Naive B cell (primary cell): ENCODE measurements at regions not wholly inside any gene's neighbourhood (a gene's known extent, or its start where the extent isn't known, plus 50 kb on each side); places are given as distances from the start of the nearest gene placed in this dataset.

Experiments
- ATAC-seq, 2 donors: fragments of 150-1000 bp; cut with Tn5 transposase; 2 replicates each; pipeline ENCODE4 v1.10.0; 2021; ENCODE audit warnings: low read depth in 2 of 2, mild to moderate bottlenecking in 2 of 2, moderate library complexity in 2 of 2
- DNase-seq: peaks from one replicate; pipeline ENCODE4 v3.0.0; 2022
- H3K27ac Mint-ChIP-seq, 6 donors: one replicate each; pipeline ENCODE4 v1.8.0; 2020 to 2022; ENCODE audit warnings: mild to moderate bottlenecking in 6 of 6, mixed read lengths in 6 of 6, moderate library complexity in 5 of 6, inconsistent platforms in 2 of 6
- H3K27me3 Mint-ChIP-seq, 3 donors: one replicate each; pipeline ENCODE4 v1.8.0; 2021 to 2022; ENCODE audit warnings: mixed read lengths in 3 of 3, mild to moderate bottlenecking in 1 of 3
- H3K36me3 Mint-ChIP-seq, 2 donors: one replicate each; pipeline ENCODE4 v1.8.0; 2020 to 2022; ENCODE audit warnings: mixed read lengths in 2 of 2, inconsistent platforms in 1 of 2, mild to moderate bottlenecking in 1 of 2
- H3K4me1 Mint-ChIP-seq, 3 donors: one replicate each; pipeline ENCODE4 v1.8.0; 2020 to 2022; ENCODE audit warnings: mixed read lengths in 3 of 3, inconsistent platforms in 1 of 3, mild to moderate bottlenecking in 1 of 3, moderate library complexity in 1 of 3
- H3K4me3 Mint-ChIP-seq, 8 donors: one replicate each; pipeline ENCODE4 v1.8.0; 2020 to 2022; ENCODE audit warnings: mild to moderate bottlenecking in 8 of 8, mixed read lengths in 8 of 8, moderate library complexity in 8 of 8, inconsistent platforms in 2 of 8
- H3K9me3 Mint-ChIP-seq, 7 donors: one replicate each; pipeline ENCODE4 v1.8.0; 2020 to 2022; ENCODE audit warnings: mixed read lengths in 7 of 7, mild to moderate bottlenecking in 5 of 7, inconsistent platforms in 2 of 7, moderate library complexity in 1 of 7

- H3K27ac Mint-ChIP-seq, result no peak overlapping the region
Observed at GRCh38 chr21:28334407-28334806, 658.3 kb downstream of the LTN1 start.

GRCh38 chr21:28333578-28334075 lies 659.0 kb downstream of the LTN1 start:
- H3K4me1 Mint-ChIP-seq, result peaks cover 0 to 2% (median 0%) of the 10 kb centered on the region in 3 donors
- no peaks in the 10 kb centered on the region for H3K27me3 Mint-ChIP-seq
- no peak overlapping the region for H3K27ac Mint-ChIP-seq
- DNase-seq (no peak), ATAC-seq (no peak)
- H3K4me3 Mint-ChIP-seq, result no peak overlapping the region
- no peaks in the 10 kb centered on the region for H3K36me3 Mint-ChIP-seq
- peaks cover 0 to 4% (median 3%) of the 10 kb centered on the region in 7 donors for H3K9me3 Mint-ChIP-seq

More at GRCh38 chr21:28334407-28334806, 658.3 kb downstream of the LTN1 start:
- Mint-ChIP-seq H3K27me3 (no peaks in the 10 kb centered on the region), H3K4me1 (peaks cover 0 to 2% (median 0%) of the 10 kb centered on the region in 3 donors), H3K36me3 (no peaks in the 10 kb centered on the region), H3K4me3 (no peak overlapping the region), H3K9me3 (peaks cover 0 to 4% (median 0%) of the 10 kb centered on the region in 7 donors)
- ATAC-seq, result no peak
- DNase-seq, result no peak

- no peaks in the 10 kb centered on the region for H3K36me3 Mint-ChIP-seq
- peaks cover 0 to 10% (median 4%) of the 10 kb centered on the region in 7 donors for H3K9me3 Mint-ChIP-seq
- H3K27me3 Mint-ChIP-seq, result no peaks in the 10 kb centered on the region
- H3K4me1 Mint-ChIP-seq, result peaks cover 0 to 2% (median 0%) of the 10 kb centered on the region in 3 donors
- H3K27ac Mint-ChIP-seq, result no peak overlapping the region
- no peak for ATAC-seq
- no peak overlapping the region for H3K4me3 Mint-ChIP-seq
- DNase-seq, result no peak
Observed at GRCh38 chr21:28332796-28333195, 659.9 kb downstream of the LTN1 start.

- no peaks in the 10 kb centered on the region for H3K4me1 Mint-ChIP-seq
- peaks cover 8 to 36% (median 12%) of the 10 kb centered on the region in 7 donors for H3K9me3 Mint-ChIP-seq
- no peaks in the 10 kb centered on the region for H3K27me3 Mint-ChIP-seq
- H3K27ac Mint-ChIP-seq, result no peak overlapping the region
- no peak overlapping the region for H3K4me3 Mint-ChIP-seq
- DNase-seq, result no peak
- no peaks in the 10 kb centered on the region for H3K36me3 Mint-ChIP-seq
- ATAC-seq, result no peak
Observed at GRCh38 chr21:28325618-28326017, 667.1 kb downstream of the LTN1 start.

- H3K27me3 Mint-ChIP-seq, result no peaks in the 10 kb centered on the region
- no peak overlapping the region for H3K27ac Mint-ChIP-seq
- H3K36me3 Mint-ChIP-seq, result no peaks in the 10 kb centered on the region
- no peak for ATAC-seq
- H3K4me1 Mint-ChIP-seq, result no peaks in the 10 kb centered on the region
- H3K4me3 Mint-ChIP-seq, result no peak overlapping the region
- no peak for DNase-seq
- peaks cover 6 to 45% (median 12%) of the 10 kb centered on the region in 7 donors for H3K9me3 Mint-ChIP-seq
Observed at GRCh38 chr21:28324690-28325089, 668.0 kb downstream of the LTN1 start.

- no peaks in the 10 kb centered on the region for H3K4me1 Mint-ChIP-seq
- DNase-seq (no peak), ATAC-seq (no peak)
- H3K27ac Mint-ChIP-seq, result peak overlapping the region in 1 of 6 donors; percentile 18
- no peak overlapping the region for H3K4me3 Mint-ChIP-seq
- H3K36me3 Mint-ChIP-seq, result no peaks in the 10 kb centered on the region
- peaks cover 0 to 33% (median 4%) of the 10 kb centered on the region in 7 donors for H3K9me3 Mint-ChIP-seq
- no peaks in the 10 kb centered on the region for H3K27me3 Mint-ChIP-seq
Observed at GRCh38 chr21:28317177-28317950, 675.3 kb downstream of the LTN1 start.

GRCh38 chr21:28311411-28312190 lies 681.1 kb downstream of the LTN1 start:
- H3K36me3 Mint-ChIP-seq, result peaks cover 0 to 8% of the 10 kb centered on the region in 2 donors
- ATAC-seq (no peak), DNase-seq (no peak)
- no peak overlapping the region for H3K4me3 Mint-ChIP-seq
- H3K9me3 Mint-ChIP-seq, result peaks cover 0 to 25% (median 5%) of the 10 kb centered on the region in 7 donors
- H3K4me1 Mint-ChIP-seq, result no peaks in the 10 kb centered on the region
- H3K27me3 Mint-ChIP-seq, result no peaks in the 10 kb centered on the region
- H3K27ac Mint-ChIP-seq, result no peak overlapping the region

- DNase-seq, result no peak
- no peaks in the 10 kb centered on the region for H3K27me3 Mint-ChIP-seq
Observed at GRCh38 chr21:28310711-28311110, 682.0 kb downstream of the LTN1 start.

GRCh38 chr21:28310171-28310685 lies 682.4 kb downstream of the LTN1 start:
- peaks cover 0 to 25% (median 5%) of the 10 kb centered on the region in 7 donors for H3K9me3 Mint-ChIP-seq
- H3K27ac Mint-ChIP-seq, result no peak overlapping the region
- no peak for DNase-seq
- H3K4me1 Mint-ChIP-seq, result no peaks in the 10 kb centered on the region
- no peak overlapping the region for H3K4me3 Mint-ChIP-seq
- peaks cover 0 to 8% of the 10 kb centered on the region in 2 donors for H3K36me3 Mint-ChIP-seq
- H3K27me3 Mint-ChIP-seq, result no peaks in the 10 kb centered on the region
- ATAC-seq, result no peak

More at GRCh38 chr21:28310711-28311110, 682.0 kb downstream of the LTN1 start:
- Mint-ChIP-seq H3K4me1 (no peaks in the 10 kb centered on the region), H3K36me3 (peaks cover 0 to 8% of the 10 kb centered on the region in 2 donors), H3K9me3 (peaks cover 0 to 25% (median 5%) of the 10 kb centered on the region in 7 donors), H3K4me3 (no peak overlapping the region), H3K27ac (no peak overlapping the region)
- no peak for ATAC-seq

GRCh38 chr21:28309596-28309995 lies 683.1 kb downstream of the LTN1 start:
- H3K9me3 Mint-ChIP-seq, result peaks cover 0 to 25% (median 5%) of the 10 kb centered on the region in 7 donors
- ATAC-seq, result no peak
- DNase-seq, result no peak
- H3K27ac Mint-ChIP-seq, result no peak overlapping the region
- H3K27me3 Mint-ChIP-seq, result no peaks in the 10 kb centered on the region
- H3K36me3 Mint-ChIP-seq, result peaks cover 0 to 8% of the 10 kb centered on the region in 2 donors
- no peak overlapping the region for H3K4me3 Mint-ChIP-seq
- no peaks in the 10 kb centered on the region for H3K4me1 Mint-ChIP-seq

GRCh38 chr21:28308516-28308915 lies 684.2 kb downstream of the LTN1 start:
- Mint-ChIP-seq H3K9me3 (peaks cover 0 to 25% (median 5%) of the 10 kb centered on the region in 7 donors), H3K4me3 (no peak overlapping the region), H3K4me1 (no peaks in the 10 kb centered on the region), H3K36me3 (peaks cover 0 to 8% of the 10 kb centered on the region in 2 donors), H3K27ac (no peak overlapping the region), H3K27me3 (no peaks in the 10 kb centered on the region)
- no peak for DNase-seq
- no peak for ATAC-seq

- Mint-ChIP-seq H3K27me3 (no peaks in the 10 kb centered on the region), H3K36me3 (no peaks in the 10 kb centered on the region), H3K27ac (no peak overlapping the region), H3K4me3 (no peak overlapping the region), H3K4me1 (no peaks in the 10 kb centered on the region), H3K9me3 (peaks cover 0 to 5% (median 2%) of the 10 kb centered on the region in 7 donors)
- ATAC-seq, result no peak
- no peak for DNase-seq
Observed at GRCh38 chr21:28299946-28300345, 692.7 kb downstream of the LTN1 start.

GRCh38 chr21:28298251-28298672 lies 694.4 kb downstream of the LTN1 start:
- H3K9me3 Mint-ChIP-seq, result peaks cover 0 to 4% (median 0%) of the 10 kb centered on the region in 7 donors
- no peak for DNase-seq
- ATAC-seq, result no peak
- H3K4me1 Mint-ChIP-seq, result no peaks in the 10 kb centered on the region
- H3K27ac Mint-ChIP-seq, result no peak overlapping the region
- no peaks in the 10 kb centered on the region for H3K27me3 Mint-ChIP-seq
- H3K4me3 Mint-ChIP-seq, result no peak overlapping the region
- no peaks in the 10 kb centered on the region for H3K36me3 Mint-ChIP-seq
